GM12891 (cell line): ENCODE measurements at regions not wholly inside any gene's neighbourhood (a gene's known extent, or its start where the extent isn't known, plus 50 kb on each side); places are given as distances from the start of the nearest gene placed in this dataset.
A peak's percentile ranks its signal among the peaks of the same experiment; 100 is the strongest.

Experiments used
- DNase-seq: peaks from one replicate; pipeline ENCODE4 v3.0.0; 2011; ENCODE audit warnings: low spot score; ENCODE audit not compliant: insufficient read length
- FAIRE-seq: peaks from 2 replicates; lab custom pipeline; 2011; peaks lifted over from hg19 to GRCh38; lab: Jason Lieb, UNC
- PAX5 ChIP-seq: IDR thresholded peaks from 2 replicates; pipeline ENCODE4 v1.6.1; 2011; ENCODE audit warnings: low read length, moderate library complexity, mild to moderate bottlenecking; ENCODE audit not compliant: insufficient read depth, severe bottlenecking
- POLR2A ChIP-seq: IDR thresholded peaks from 2 replicates; pipeline ENCODE4 v1.6.1; 2011; ENCODE audit warnings: low read depth, low read length, control low read depth
- POLR2AphosphoS5 ChIP-seq: IDR thresholded peaks from 2 replicates; pipeline ENCODE4 v1.6.1; 2011; ENCODE audit warnings: low read depth, low read length, control low read depth
- POU2F2 ChIP-seq: IDR thresholded peaks from 2 replicates; pipeline ENCODE4 v1.6.1; 2011; ENCODE audit warnings: low read depth, mild to moderate bottlenecking, control low read depth, low read length, moderate library complexity
- SPI1 ChIP-seq: IDR thresholded peaks from 2 replicates; pipeline ENCODE4 v1.6.1; 2011; ENCODE audit warnings: low read depth, low read length, control low read depth
- TAF1 ChIP-seq: IDR thresholded peaks from 2 replicates; pipeline ENCODE4 v1.6.1; 2011; ENCODE audit warnings: low read depth, low read length, control low read depth

GRCh38 chr4:58075724-58076123 is 965.5 kb upstream of the IGFBP7 start:
- FAIRE-seq (no peak), DNase-seq (no peak)
- TF ChIP-seq PAX5, result no peak

DNA sequence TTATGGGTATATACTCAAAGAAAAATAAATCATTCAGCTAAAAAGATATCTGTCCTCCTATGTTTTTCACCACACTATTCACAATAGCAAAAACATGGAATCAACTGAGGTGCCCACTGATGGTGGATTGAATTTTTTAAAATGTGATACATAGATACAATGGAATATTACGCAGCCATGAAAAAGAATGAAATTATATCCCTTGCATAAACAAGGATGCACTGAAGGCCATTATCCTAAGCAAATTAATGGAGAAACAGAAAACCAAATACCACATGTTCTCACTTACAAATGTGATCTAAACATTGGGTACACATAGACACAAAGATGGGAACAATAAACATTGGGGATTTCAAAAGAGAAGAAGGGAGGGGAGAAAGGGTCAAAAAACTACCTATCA is 964.2 kb upstream of the IGFBP7 start:
- FAIRE-seq, result no peak
- no peak for DNase-seq
- TF ChIP-seq POLR2A (no peak), PAX5 (no peak)

DNA sequence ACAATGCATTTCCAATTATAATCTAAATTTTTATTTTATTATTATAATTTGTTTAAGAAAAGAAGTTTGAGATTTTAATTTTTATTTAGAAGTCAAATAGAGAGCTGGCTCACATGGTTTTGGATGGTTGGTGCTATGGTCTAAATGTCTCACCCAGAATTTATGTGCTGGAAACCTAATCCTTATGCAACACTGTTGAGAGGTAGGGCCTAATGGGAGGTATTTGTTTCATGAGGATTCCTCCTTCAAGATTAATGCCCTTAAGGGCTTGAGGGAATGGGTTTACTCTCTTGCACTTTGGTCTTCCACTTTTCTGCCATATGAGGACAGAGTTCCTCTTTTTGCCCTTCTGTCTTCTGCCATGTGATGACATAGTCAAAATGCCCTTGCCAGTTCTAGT is 960.5 kb upstream of the IGFBP7 start:
- FAIRE-seq (no peak), DNase-seq (no peak)
- no peak for TF ChIP-seq POLR2A
- no peak for TF ChIP-seq POU2F2
- no peak for TF ChIP-seq POLR2AphosphoS5
- no peak for TF ChIP-seq PAX5
- no peak for TF ChIP-seq TAF1
- peak; percentile 8; the same call in 1 of the 2 replicates for TF ChIP-seq SPI1

DNA sequence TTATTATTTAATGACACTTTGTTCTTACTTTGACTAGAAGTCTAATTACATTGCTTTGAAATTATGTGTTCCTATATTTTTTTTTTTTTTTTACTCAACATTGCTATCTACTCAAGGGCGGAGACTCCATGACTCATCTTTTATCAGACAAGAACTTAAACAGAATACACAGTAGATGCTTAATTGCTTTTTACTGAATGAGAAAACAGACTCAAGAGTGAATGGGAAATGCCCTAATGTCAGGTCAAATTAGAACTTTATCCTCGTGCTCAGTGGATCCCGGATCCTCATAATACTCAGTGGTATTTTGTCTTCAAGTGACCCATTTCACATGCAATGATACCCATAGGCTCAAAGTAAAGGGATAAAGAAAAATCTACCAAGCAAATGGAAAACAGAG is 954.5 kb upstream of the IGFBP7 start:
- FAIRE-seq (no peak), DNase-seq (no peak)
- no peak for TF ChIP-seq SPI1

GRCh38 chr4:58063404-58064160 is 953.4 kb upstream of the IGFBP7 start:
- DNase-seq (no peak), FAIRE-seq (no peak)
- TF ChIP-seq POLR2A (no peak), POU2F2 (no peak), TAF1 (no peak), POLR2AphosphoS5 (no peak), SPI1 (no peak), PAX5 (no peak)

GRCh38 chr4:58061967-58062366 is 951.8 kb upstream of the IGFBP7 start:
- TF ChIP-seq SPI1 (no peak), PAX5 (no peak), POLR2AphosphoS5 (no peak), POLR2A (no peak), POU2F2 (no peak), TAF1 (no peak)
- no peak for DNase-seq
- FAIRE-seq, result no peak

GRCh38 chr4:58050439-58050838 is 940.3 kb upstream of the IGFBP7 start:
- FAIRE-seq (no peak), DNase-seq (no peak)
- TF ChIP-seq TAF1 (no peak), SPI1 (no peak), POU2F2 (no peak), POLR2A (no peak), PAX5 (no peak), POLR2AphosphoS5 (no peak)

DNA sequence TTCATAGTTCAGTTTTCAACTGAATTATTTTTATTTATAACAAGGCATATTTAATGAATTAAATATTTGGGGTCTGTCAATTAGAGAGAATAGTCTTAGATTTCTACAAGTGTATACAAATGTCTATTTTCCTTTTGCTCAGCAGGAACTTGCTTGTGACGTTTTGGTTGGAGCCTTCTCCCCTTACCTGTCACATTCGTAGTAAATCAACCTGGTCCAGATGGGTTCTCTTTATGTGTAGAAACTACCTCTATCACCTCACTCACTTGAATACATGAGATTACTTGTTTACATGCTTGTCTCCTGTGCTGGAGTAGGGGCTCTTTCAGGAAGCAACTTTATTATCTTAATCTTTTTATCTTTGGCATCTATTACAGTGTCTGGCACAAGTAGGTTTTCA is 938.3 kb upstream of the IGFBP7 start:
- FAIRE-seq, result no peak

DNA sequence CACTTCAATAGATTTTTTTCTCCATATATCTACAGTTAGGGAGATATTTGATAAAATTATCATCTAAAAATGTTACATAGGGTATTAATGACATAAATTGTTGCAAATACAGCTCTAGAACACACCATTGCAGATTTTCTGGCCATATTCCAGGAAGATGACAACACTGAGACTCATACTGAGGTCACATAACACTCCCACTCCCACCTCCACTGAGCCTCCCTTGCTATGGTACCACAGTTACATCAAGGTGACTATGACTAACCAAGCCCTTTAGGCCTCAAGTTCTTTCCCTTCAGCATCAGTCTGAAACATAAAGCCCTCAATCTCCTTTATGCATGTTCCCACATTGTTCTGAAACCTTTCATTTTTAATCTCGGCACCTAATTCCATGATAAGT is 932.0 kb upstream of the IGFBP7 start:
- no peak for DNase-seq
- no peak for FAIRE-seq
- TF ChIP-seq POLR2AphosphoS5, result no peak
- TF ChIP-seq POU2F2, result no peak
- TF ChIP-seq POLR2A, result no peak
- TF ChIP-seq SPI1, result no peak
- no peak for TF ChIP-seq TAF1
- no peak for TF ChIP-seq PAX5

More for the DNA sequence above, 938.3 kb upstream of the IGFBP7 start:
- TF ChIP-seq POLR2AphosphoS5 (no peak), POLR2A (no peak), POU2F2 (no peak), SPI1 (no peak), TAF1 (no peak), PAX5 (no peak)
- DNase-seq, result no peak

DNA sequence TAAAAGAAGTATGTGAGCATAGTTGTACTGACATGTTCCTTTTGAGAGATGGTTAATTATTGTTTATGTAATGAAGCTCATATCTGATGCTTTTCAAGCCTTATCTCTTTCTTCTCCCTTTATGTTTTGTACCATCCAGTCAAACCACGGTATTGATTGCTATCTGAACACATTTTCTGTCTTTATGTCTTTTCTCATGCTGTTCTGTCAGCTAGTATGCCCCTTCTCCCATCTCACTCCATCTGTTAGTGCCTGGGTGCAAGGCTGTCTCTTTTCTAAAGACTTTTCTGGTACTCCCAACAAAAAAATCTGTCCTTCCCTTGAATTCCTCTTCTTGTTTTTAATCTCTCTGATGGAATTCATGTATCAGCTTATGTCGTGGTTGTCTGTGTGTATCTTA is 883.8 kb upstream of the IGFBP7 start:
- FAIRE-seq, result no peak
- no peak for DNase-seq
- TF ChIP-seq POU2F2 (no peak), PAX5 (no peak), POLR2AphosphoS5 (no peak), POLR2A (no peak), TAF1 (no peak), SPI1 (no peak)

- no peak for FAIRE-seq
- DNase-seq, result no peak
- TF ChIP-seq POLR2AphosphoS5 (no peak), POU2F2 (no peak), TAF1 (no peak), POLR2A (no peak), SPI1 (no peak), PAX5 (no peak)
These were observed 879.2 kb upstream of the IGFBP7 start for GRCh38 chr4:57989430-57989829.
